ENCODE measurements at regions not wholly inside any gene's neighbourhood (a gene's known extent, or its start where the extent isn't known, plus 50 kb on each side); places are given as distances from the start of the nearest gene placed in this dataset.

- TF ChIP-seq CTCF (conservative IDR thresholded peaks at IDR 0.05 in 1 of 2, IDR thresholded peaks at IDR 0.05 in 1 of 2; ENCODE audit: extremely low read depth in 1 of 2, insufficient read depth in 1 of 2, low read depth in 1 of 2, low read length in 2 of 2) (no peak), EZH2 (IDR thresholded peaks at IDR 0.05; ENCODE audit: borderline replicate concordance, low read length) (no peak)
Measured at GRCh38 chr18:70382017-70382416, 93.2 kb downstream of the SOCS6 start.

Data from mammary epithelial cell (primary cell).